ENCODE measurements at regions not wholly inside any gene's neighbourhood (a gene's known extent, or its start where the extent isn't known, plus 50 kb on each side); places are given as distances from the start of the nearest gene placed in this dataset.

GRCh38 chr1:37237948-37238347 lies 203.6 kb upstream of the GRIK3 start:
- ChIA-PET CTCF (no interaction called here), POLR2A (no interaction called here)
- H3K27me3 ChIP-seq (ENCODE audit: control insufficient read depth in 2 of 2, insufficient read depth in 2 of 2, low read length in 2 of 2): no peaks in the 10 kb centered on the region
- dilution Hi-C loops (cut with MboI; ENCODE audit: extremely low pct_ligation_motif_present, low sequenced_read_pairs) (no loop called here), intact Hi-C loops (cut with micrococcal nuclease) (no loop called here)
- H3K27ac ChIP-seq (ENCODE audit: insufficient read depth, low read depth, low read length): no peak overlapping the region
- H3K9ac ChIP-seq (replicated peaks; ENCODE audit: extremely low read depth, insufficient read depth, low read length): no peak overlapping the region
- H3K4me3 ChIP-seq (replicated peaks in 1 of 3; ENCODE audit: insufficient read depth in 1 of 3, low read depth in 1 of 3, low read length in 3 of 3): no peak overlapping the region
- TF ChIP-seq GATA2 (IDR thresholded peaks at IDR 0.05; ENCODE audit: insufficient read depth, insufficient read length, low read depth, low read length) (no peak), POLR2AphosphoS5 (IDR thresholded peaks at IDR 0.05; ENCODE audit: insufficient read depth, low read depth, low read length) (no peak), MAX (IDR thresholded peaks at IDR 0.05; ENCODE audit: insufficient read depth, insufficient read length) (no peak), POLR2A (IDR thresholded peaks at IDR 0.05; ENCODE audit: low read depth, low read length) (no peak)
- no peaks in the 10 kb centered on the region for H3K9me3 ChIP-seq (replicated peaks; ENCODE audit: control insufficient read depth, insufficient read depth, low read length)
- H2AFZ ChIP-seq (ENCODE audit: low read depth, low read length): no peak overlapping the region
- no peak overlapping the region for H3K4me2 ChIP-seq (ENCODE audit: insufficient read depth, low read length)
- no peaks in the 10 kb centered on the region for H3K9me1 ChIP-seq (replicated peaks; ENCODE audit: control insufficient read depth, extremely low read depth, insufficient read depth, low read length)
- no peaks in the 10 kb centered on the region for H3K4me1 ChIP-seq (ENCODE audit: control insufficient read depth, extremely low read depth, insufficient read depth, low read length)
- FAIRE-seq (no peak), DNase-seq (ENCODE audit: low read depth, low spot score) (no peak)
- no TSS peak for BruUV-seq (replicated peaks)
- no peaks in the 10 kb centered on the region for H4K20me1 ChIP-seq (replicated peaks; ENCODE audit: control insufficient read depth, extremely low read depth, insufficient read depth, low read length)
- no peaks in the 10 kb centered on the region for H3K36me3 ChIP-seq (ENCODE audit: control insufficient read depth in 2 of 2, extremely low read depth in 1 of 2, insufficient read depth in 2 of 2, low read length in 2 of 2)
- no peaks in the 10 kb centered on the region for H3K79me2 ChIP-seq (ENCODE audit: control insufficient read depth, insufficient read depth, low read length)

DNA sequence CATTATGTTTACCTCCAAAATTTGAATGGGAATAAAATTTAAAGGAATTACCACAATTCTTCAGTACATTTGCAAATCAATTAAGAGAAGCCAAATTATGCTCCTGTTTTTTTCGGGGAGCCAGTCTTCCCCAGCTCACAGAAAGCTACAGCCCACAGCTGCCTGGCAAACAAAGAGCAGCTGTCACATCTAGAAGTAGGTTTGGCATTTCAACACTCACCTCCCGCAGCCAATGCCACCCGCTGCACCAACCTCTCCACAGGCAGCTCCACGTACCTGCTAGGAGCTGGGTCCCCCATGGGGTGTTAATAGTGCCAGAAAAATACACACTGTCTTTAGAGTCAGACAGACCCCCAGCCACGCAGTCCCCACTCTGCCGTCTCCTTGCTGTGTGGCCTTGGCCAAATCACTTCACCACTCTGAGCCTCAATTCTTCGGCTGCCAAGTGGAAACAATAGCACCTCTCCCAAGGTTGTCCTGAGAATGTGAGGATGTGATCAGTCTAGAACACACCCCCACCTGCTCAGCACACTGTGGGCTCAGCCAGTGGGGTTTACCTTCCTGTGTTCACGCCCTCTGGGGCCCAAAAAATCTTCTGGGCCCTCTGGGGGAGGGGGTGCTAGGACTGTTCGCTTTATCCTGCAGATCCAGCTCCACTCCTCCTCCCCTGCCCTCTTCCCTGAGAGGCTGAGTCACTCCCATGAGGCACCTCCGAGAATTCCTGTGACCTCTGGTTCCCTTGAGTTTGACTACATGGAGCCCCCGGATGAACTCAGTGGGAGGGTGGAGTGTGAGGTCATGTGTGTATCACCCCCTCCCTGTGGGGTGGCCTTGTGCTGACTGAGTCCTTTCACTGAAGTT lies 204.3 kb upstream of the GRIK3 start:
- Histone ChIP-seq H2AFZ (ENCODE audit: low read depth, low read length) (no peak overlapping the region), H3K4me1 (ENCODE audit: control insufficient read depth, extremely low read depth, insufficient read depth, low read length) (no peaks in the 10 kb centered on the region), H3K27ac (ENCODE audit: insufficient read depth, low read depth, low read length) (no peak overlapping the region), H3K9me1 (replicated peaks; ENCODE audit: control insufficient read depth, extremely low read depth, insufficient read depth, low read length) (no peaks in the 10 kb centered on the region), H3K79me2 (ENCODE audit: control insufficient read depth, insufficient read depth, low read length) (no peaks in the 10 kb centered on the region), H4K20me1 (replicated peaks; ENCODE audit: control insufficient read depth, extremely low read depth, insufficient read depth, low read length) (no peaks in the 10 kb centered on the region), H3K36me3 (ENCODE audit: control insufficient read depth in 2 of 2, extremely low read depth in 1 of 2, insufficient read depth in 2 of 2, low read length in 2 of 2) (no peaks in the 10 kb centered on the region), H3K4me3 (replicated peaks in 1 of 3; ENCODE audit: insufficient read depth in 1 of 3, low read depth in 1 of 3, low read length in 3 of 3) (no peak overlapping the region), H3K9me3 (replicated peaks; ENCODE audit: control insufficient read depth, insufficient read depth, low read length) (no peaks in the 10 kb centered on the region), H3K4me2 (ENCODE audit: insufficient read depth, low read length) (no peak overlapping the region), H3K9ac (replicated peaks; ENCODE audit: extremely low read depth, insufficient read depth, low read length) (no peak overlapping the region), H3K27me3 (ENCODE audit: control insufficient read depth in 2 of 2, insufficient read depth in 2 of 2, low read length in 2 of 2) (no peaks in the 10 kb centered on the region)
- DNase-seq (ENCODE audit: low read depth, low spot score): no peak
- no peak for TF ChIP-seq GATA2 (IDR thresholded peaks at IDR 0.05; ENCODE audit: insufficient read depth, insufficient read length, low read depth, low read length)
- no peak for TF ChIP-seq POLR2A (IDR thresholded peaks at IDR 0.05; ENCODE audit: low read depth, low read length)
- no peak for TF ChIP-seq JUN (IDR thresholded peaks at IDR 0.05; ENCODE audit: borderline replicate concordance, insufficient read depth, insufficient read length, low read depth)
- TF ChIP-seq MAX (IDR thresholded peaks at IDR 0.05; ENCODE audit: insufficient read depth, insufficient read length): no peak
- TF ChIP-seq POLR2AphosphoS5 (IDR thresholded peaks at IDR 0.05; ENCODE audit: insufficient read depth, low read depth, low read length): no peak
- no peak for TF ChIP-seq MYC (IDR thresholded peaks at IDR 0.05; ENCODE audit: low read depth, low read length)
- no peak for TF ChIP-seq FOS (IDR thresholded peaks at IDR 0.05; ENCODE audit: borderline replicate concordance, insufficient read depth, low read length)
- no peak for TF ChIP-seq EZH2 (IDR thresholded peaks at IDR 0.05; ENCODE audit: borderline replicate concordance, low read depth, low read length, severe bottlenecking)
- TF ChIP-seq, protein P1, sequence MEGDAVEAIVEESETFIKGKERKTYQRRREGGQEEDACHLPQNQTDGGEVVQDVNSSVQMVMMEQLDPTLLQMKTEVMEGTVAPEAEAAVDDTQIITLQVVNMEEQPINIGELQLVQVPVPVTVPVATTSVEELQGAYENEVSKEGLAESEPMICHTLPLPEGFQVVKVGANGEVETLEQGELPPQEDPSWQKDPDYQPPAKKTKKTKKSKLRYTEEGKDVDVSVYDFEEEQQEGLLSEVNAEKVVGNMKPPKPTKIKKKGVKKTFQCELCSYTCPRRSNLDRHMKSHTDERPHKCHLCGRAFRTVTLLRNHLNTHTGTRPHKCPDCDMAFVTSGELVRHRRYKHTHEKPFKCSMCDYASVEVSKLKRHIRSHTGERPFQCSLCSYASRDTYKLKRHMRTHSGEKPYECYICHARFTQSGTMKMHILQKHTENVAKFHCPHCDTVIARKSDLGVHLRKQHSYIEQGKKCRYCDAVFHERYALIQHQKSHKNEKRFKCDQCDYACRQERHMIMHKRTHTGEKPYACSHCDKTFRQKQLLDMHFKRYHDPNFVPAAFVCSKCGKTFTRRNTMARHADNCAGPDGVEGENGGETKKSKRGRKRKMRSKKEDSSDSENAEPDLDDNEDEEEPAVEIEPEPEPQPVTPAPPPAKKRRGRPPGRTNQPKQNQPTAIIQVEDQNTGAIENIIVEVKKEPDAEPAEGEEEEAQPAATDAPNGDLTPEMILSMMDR (IDR thresholded peaks at IDR 0.05; ENCODE audit: extremely low read depth in 1 of 2, insufficient read depth in 1 of 2, low read depth in 1 of 2, low read length in 2 of 2): no peak
- no peak for FAIRE-seq
- ChIA-PET POLR2A (no interaction called here), CTCF (no interaction called here)
- intact Hi-C loops (cut with micrococcal nuclease): no loop called here
- dilution Hi-C loops (cut with MboI; ENCODE audit: extremely low pct_ligation_motif_present, low sequenced_read_pairs): no loop called here
- BruUV-seq (replicated peaks): no TSS peak

All from endothelial cell of umbilical vein (primary cell).